Duodenal mucosa (tissue), 2 donors: ENCODE measurements at regions not wholly inside any gene's neighbourhood (a gene's known extent, or its start where the extent isn't known, plus 50 kb on each side); places are given as distances from the start of the nearest gene placed in this dataset.

ENCODE experiments used
- H3K27ac ChIP-seq: one replicate; pipeline ENCODE4 v1.7.0; 2013; ENCODE audit warnings: low read depth, low read length
- H3K27me3 ChIP-seq, 2 donors: one replicate each; pipeline ENCODE4 v1.7.0; 2013; ENCODE audit warnings: low read length in 2 of 2, control low read depth in 1 of 2; ENCODE audit not compliant: insufficient read depth in 2 of 2, control insufficient read depth in 1 of 2
- H3K36me3 ChIP-seq, 2 donors: one replicate each; pipeline ENCODE4 v1.7.0; 2013; ENCODE audit warnings: low read length in 2 of 2, control low read depth in 1 of 2; ENCODE audit not compliant: insufficient read depth in 2 of 2, control insufficient read depth in 1 of 2
- H3K4me1 ChIP-seq, 2 donors: one replicate each; pipeline ENCODE4 v1.7.0; 2013; ENCODE audit warnings: low read length in 2 of 2, control low read depth in 1 of 2; ENCODE audit not compliant: insufficient read depth in 2 of 2, control insufficient read depth in 1 of 2
- H3K4me3 ChIP-seq, 2 donors: one replicate each; pipeline ENCODE4 v1.7.0; 2013; ENCODE audit warnings: low read length in 2 of 2, low read depth in 1 of 2
- H3K9ac ChIP-seq, 2 donors: one replicate each; pipeline ENCODE4 v1.7.0; 2013; ENCODE audit warnings: low read length in 2 of 2, low read depth in 1 of 2
- H3K9me3 ChIP-seq, 2 donors: one replicate each; pipeline ENCODE4 v1.7.0; 2013; ENCODE audit warnings: low read length in 2 of 2, control low read depth in 1 of 2; ENCODE audit not compliant: control insufficient read depth in 1 of 2

- H3K4me1 ChIP-seq = no peaks in the 10 kb centered on the region
Measured at GRCh38 chr2:222071911-222072310, 226.9 kb downstream of the PAX3 start.

GRCh38 chr2:222064286-222064685 lies 234.5 kb downstream of the PAX3 start:
- Histone ChIP-seq H3K4me3 (no peak overlapping the region), H3K36me3 (no peaks in the 10 kb centered on the region), H3K9ac (no peak overlapping the region), H3K4me1 (no peaks in the 10 kb centered on the region), H3K27me3 (peaks cover 6 to 8% of the 10 kb centered on the region in 2 donors), H3K9me3 (no peaks in the 10 kb centered on the region), H3K27ac (no peak overlapping the region)

More at GRCh38 chr2:222071911-222072310, 226.9 kb downstream of the PAX3 start:
- no peaks in the 10 kb centered on the region for H3K9me3 ChIP-seq
- H3K9ac ChIP-seq = no peak overlapping the region
- H3K27ac ChIP-seq = no peak overlapping the region
- H3K4me3 ChIP-seq = no peak overlapping the region
- H3K27me3 ChIP-seq = peaks cover 0 to 8% of the 10 kb centered on the region in 2 donors
- H3K36me3 ChIP-seq = no peaks in the 10 kb centered on the region

GRCh38 chr2:222058819-222059445 lies 239.9 kb downstream of the PAX3 start:
- Histone ChIP-seq H3K4me3 (no peak overlapping the region), H3K27ac (no peak overlapping the region), H3K4me1 (no peaks in the 10 kb centered on the region), H3K9ac (no peak overlapping the region), H3K36me3 (no peaks in the 10 kb centered on the region), H3K9me3 (no peaks in the 10 kb centered on the region), H3K27me3 (peaks cover 13 to 38% of the 10 kb centered on the region in 2 donors)

GRCh38 chr2:222057347-222058073 lies 241.3 kb downstream of the PAX3 start:
- H3K9me3 ChIP-seq = no peaks in the 10 kb centered on the region
- H3K27me3 ChIP-seq = peaks cover 13 to 46% of the 10 kb centered on the region in 2 donors
- no peak overlapping the region for H3K27ac ChIP-seq
- no peak overlapping the region for H3K9ac ChIP-seq
- H3K36me3 ChIP-seq = no peaks in the 10 kb centered on the region
- no peaks in the 10 kb centered on the region for H3K4me1 ChIP-seq
- H3K4me3 ChIP-seq = no peak overlapping the region

- no peaks in the 10 kb centered on the region for H3K36me3 ChIP-seq
- H3K27ac ChIP-seq = no peak overlapping the region
- no peak overlapping the region for H3K4me3 ChIP-seq
- no peaks in the 10 kb centered on the region for H3K4me1 ChIP-seq
- peaks cover 9 to 55% of the 10 kb centered on the region in 2 donors for H3K27me3 ChIP-seq
- no peaks in the 10 kb centered on the region for H3K9me3 ChIP-seq
- no peak overlapping the region for H3K9ac ChIP-seq
Measured at GRCh38 chr2:222055328-222055727, 243.5 kb downstream of the PAX3 start.

GRCh38 chr2:222054813-222055212 lies 244.0 kb downstream of the PAX3 start:
- Histone ChIP-seq H3K4me1 (no peaks in the 10 kb centered on the region), H3K4me3 (no peak overlapping the region), H3K27me3 (peaks cover 8 to 56% of the 10 kb centered on the region in 2 donors)

GRCh38 chr2:222052934-222053367 lies 245.8 kb downstream of the PAX3 start:
- H3K27me3 ChIP-seq = peaks cover 3 to 46% of the 10 kb centered on the region in 2 donors
- no peaks in the 10 kb centered on the region for H3K36me3 ChIP-seq
- H3K4me1 ChIP-seq = no peaks in the 10 kb centered on the region
- H3K9ac ChIP-seq = no peak overlapping the region
- H3K9me3 ChIP-seq = no peaks in the 10 kb centered on the region
- H3K27ac ChIP-seq = no peak overlapping the region
- H3K4me3 ChIP-seq = no peak overlapping the region

More at GRCh38 chr2:222054813-222055212, 244.0 kb downstream of the PAX3 start:
- Histone ChIP-seq H3K36me3 (no peaks in the 10 kb centered on the region), H3K9me3 (no peaks in the 10 kb centered on the region), H3K9ac (no peak overlapping the region), H3K27ac (no peak overlapping the region)

GRCh38 chr2:222050981-222051380 lies 247.8 kb downstream of the PAX3 start:
- Histone ChIP-seq H3K4me3 (no peak overlapping the region), H3K4me1 (no peaks in the 10 kb centered on the region), H3K36me3 (no peaks in the 10 kb centered on the region), H3K27ac (no peak overlapping the region), H3K9me3 (no peaks in the 10 kb centered on the region), H3K27me3 (peaks cover 6 to 42% of the 10 kb centered on the region in 2 donors), H3K9ac (no peak overlapping the region)

- no peak overlapping the region for H3K27ac ChIP-seq
- H3K4me3 ChIP-seq = no peak overlapping the region
- no peak overlapping the region for H3K9ac ChIP-seq
- no peaks in the 10 kb centered on the region for H3K9me3 ChIP-seq
- H3K36me3 ChIP-seq = no peaks in the 10 kb centered on the region
- H3K4me1 ChIP-seq = no peaks in the 10 kb centered on the region
- peaks cover 6 to 33% of the 10 kb centered on the region in 2 donors for H3K27me3 ChIP-seq
Measured at GRCh38 chr2:222049946-222050345, 248.9 kb downstream of the PAX3 start.

- peaks cover 3% of the 10 kb centered on the region in 2 donors for H3K27me3 ChIP-seq
- no peak overlapping the region for H3K27ac ChIP-seq
- no peaks in the 10 kb centered on the region for H3K9me3 ChIP-seq
- H3K9ac ChIP-seq = no peak overlapping the region
- no peaks in the 10 kb centered on the region for H3K36me3 ChIP-seq
- H3K4me3 ChIP-seq = no peak overlapping the region
- no peaks in the 10 kb centered on the region for H3K4me1 ChIP-seq
Measured at GRCh38 chr2:222043897-222044296, 254.9 kb downstream of the PAX3 start.
